22Rv1 (cell line): ENCODE measurements at regions not wholly inside any gene's neighbourhood (a gene's known extent, or its start where the extent isn't known, plus 50 kb on each side); places are given as distances from the start of the nearest gene placed in this dataset.

Experiments used
- ZFX ChIP-seq: fragments of 450-650 bp; IDR thresholded peaks from 2 replicates; pipeline ENCODE4 v1.6.1; 2017; ENCODE audit warnings: antibody characterized with exemption, borderline replicate concordance
- TF ChIP-seq, protein P1 (sequence below): fragments of 450-650 bp; IDR thresholded peaks from 2 replicates; pipeline ENCODE4 v1.5.1; 2017; ENCODE audit warnings: mild to moderate bottlenecking

DNA sequence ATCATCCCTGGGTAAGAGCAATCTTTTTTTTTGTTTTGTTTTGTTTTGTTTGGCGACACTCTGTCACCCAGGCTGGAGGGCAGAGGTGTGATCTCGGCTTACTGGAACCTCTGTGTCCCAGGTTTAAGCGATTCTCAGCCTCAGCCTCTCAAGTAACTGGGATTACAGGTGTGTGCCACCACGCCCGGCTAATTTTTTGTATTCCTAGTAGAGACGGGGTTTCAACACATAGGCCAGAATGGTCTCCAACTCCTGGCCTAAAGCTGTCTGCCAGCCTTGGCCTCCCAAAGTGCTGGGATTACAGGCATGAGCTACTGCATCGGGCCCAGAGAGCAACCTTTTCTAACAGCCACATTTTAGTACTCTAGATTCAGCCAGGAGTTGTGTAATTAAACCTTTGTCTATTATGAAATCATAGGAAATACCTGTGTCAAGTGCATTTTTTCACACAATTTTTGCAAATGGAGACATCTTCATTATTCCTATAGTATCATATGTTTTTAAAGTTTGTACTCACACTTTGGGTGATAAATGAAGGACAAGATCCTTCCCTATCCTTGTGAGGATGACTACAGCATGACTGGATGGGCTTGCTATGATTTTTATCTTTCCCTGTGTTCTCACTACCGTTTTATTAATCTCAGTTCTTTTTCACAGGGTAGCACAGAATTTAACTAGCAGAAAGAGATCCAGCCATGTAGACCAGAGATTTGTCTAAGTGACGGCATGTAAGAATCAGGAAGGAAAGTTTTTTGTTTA lies 82.6 kb downstream of the OR2B2 start:
- TF ChIP-seq, protein P1, sequence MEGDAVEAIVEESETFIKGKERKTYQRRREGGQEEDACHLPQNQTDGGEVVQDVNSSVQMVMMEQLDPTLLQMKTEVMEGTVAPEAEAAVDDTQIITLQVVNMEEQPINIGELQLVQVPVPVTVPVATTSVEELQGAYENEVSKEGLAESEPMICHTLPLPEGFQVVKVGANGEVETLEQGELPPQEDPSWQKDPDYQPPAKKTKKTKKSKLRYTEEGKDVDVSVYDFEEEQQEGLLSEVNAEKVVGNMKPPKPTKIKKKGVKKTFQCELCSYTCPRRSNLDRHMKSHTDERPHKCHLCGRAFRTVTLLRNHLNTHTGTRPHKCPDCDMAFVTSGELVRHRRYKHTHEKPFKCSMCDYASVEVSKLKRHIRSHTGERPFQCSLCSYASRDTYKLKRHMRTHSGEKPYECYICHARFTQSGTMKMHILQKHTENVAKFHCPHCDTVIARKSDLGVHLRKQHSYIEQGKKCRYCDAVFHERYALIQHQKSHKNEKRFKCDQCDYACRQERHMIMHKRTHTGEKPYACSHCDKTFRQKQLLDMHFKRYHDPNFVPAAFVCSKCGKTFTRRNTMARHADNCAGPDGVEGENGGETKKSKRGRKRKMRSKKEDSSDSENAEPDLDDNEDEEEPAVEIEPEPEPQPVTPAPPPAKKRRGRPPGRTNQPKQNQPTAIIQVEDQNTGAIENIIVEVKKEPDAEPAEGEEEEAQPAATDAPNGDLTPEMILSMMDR, result no peak
- TF ChIP-seq ZFX, result no peak
